Upper lobe of left lung (tissue), 4 donors: ENCODE measurements at regions not wholly inside any gene's neighbourhood (a gene's known extent, or its start where the extent isn't known, plus 50 kb on each side); places are given as distances from the start of the nearest gene placed in this dataset.

ENCODE experiments used
- POLR2A ChIP-seq, 4 donors: fragments of 450-650 bp; IDR thresholded peaks; one replicate each; pipeline ENCODE4 v1.5.1; 2016 to 2017; ENCODE audit warnings: antibody characterized with exemption in 4 of 4, mild to moderate bottlenecking in 2 of 4
- POLR2AphosphoS5 ChIP-seq, 2 donors: sonication (generic); formaldehyde crosslinking; IDR thresholded peaks; one replicate each; pipeline ENCODE4 v1.5.1; 2017; ENCODE audit warnings: antibody characterized with exemption in 2 of 2

GRCh38 chr17:59498530-59499307 is 66.7 kb upstream of the DHX40 start:
- TF ChIP-seq POLR2A (IDR thresholded peaks at IDR 0.05): no peak
- TF ChIP-seq POLR2AphosphoS5 (IDR thresholded peaks at IDR 0.05): no peak
